COLO829 (cell line): ENCODE measurements at regions not wholly inside any gene's neighbourhood (a gene's known extent, or its start where the extent isn't known, plus 50 kb on each side); places are given as distances from the start of the nearest gene placed in this dataset.
A peak's percentile ranks its signal among the peaks of the same experiment; 100 is the strongest.
"Not testable (repeated sequence)": the region's sequence is repeated elsewhere in the genome, so short reads cannot be mapped to it uniquely, and the experiment has no call there.

Experiments
- DNase-seq: peaks from one replicate; pipeline ENCODE4 v3.0.0; 2012; ENCODE audit warnings: low spot score

- DNase-seq = no peak
Measured at GRCh38 chr6:141057761-141058160, 1075.0 kb upstream of the GJE1 start.

GRCh38 chr6:141056945-141057625 is 1075.6 kb upstream of the GJE1 start:
- no peak for DNase-seq

GRCh38 chr6:141050471-141050870 is 1082.3 kb upstream of the GJE1 start:
- DNase-seq = peak; percentile 2

GRCh38 chr6:141048451-141048850 is 1084.3 kb upstream of the GJE1 start:
- DNase-seq = no peak

GRCh38 chr6:141046496-141046895 is 1086.2 kb upstream of the GJE1 start:
- DNase-seq = not testable (repeated sequence)

GRCh38 chr6:141041596-141042087 is 1091.1 kb upstream of the GJE1 start:
- DNase-seq = no peak

GRCh38 chr6:141035312-141036200 is 1097.2 kb upstream of the GJE1 start:
- no peak for DNase-seq

- DNase-seq = no peak
Measured at GRCh38 chr6:141033101-141033500, 1099.6 kb upstream of the GJE1 start.

GRCh38 chr6:141029908-141030307 is 1102.8 kb upstream of the GJE1 start:
- DNase-seq = no peak

GRCh38 chr6:141028791-141029280 is 1103.9 kb upstream of the GJE1 start:
- DNase-seq = no peak

- no peak for DNase-seq
Measured at GRCh38 chr6:141026504-141026903, 1106.2 kb upstream of the GJE1 start.

GRCh38 chr6:141024526-141024925 is 1108.2 kb upstream of the GJE1 start:
- DNase-seq = no peak

- DNase-seq = no peak
Measured at GRCh38 chr6:141017941-141018340, 1114.8 kb upstream of the GJE1 start.

- DNase-seq = no peak
Measured at GRCh38 chr6:141000917-141001316, 1131.8 kb upstream of the GJE1 start.

GRCh38 chr6:140993515-140993914 is 1139.2 kb upstream of the GJE1 start:
- no peak for DNase-seq

GRCh38 chr6:140992678-140993077 is 1140.0 kb upstream of the GJE1 start:
- no peak for DNase-seq

GRCh38 chr6:140988780-140989179 is 1143.9 kb upstream of the GJE1 start:
- DNase-seq = peak; percentile 50

GRCh38 chr6:140987364-140988155 is 1145.2 kb upstream of the GJE1 start:
- DNase-seq = no peak

GRCh38 chr6:140985679-140986275 is 1146.9 kb upstream of the GJE1 start:
- no peak for DNase-seq

- no peak for DNase-seq
Measured at GRCh38 chr6:140980265-140980887, 1152.3 kb upstream of the GJE1 start.

GRCh38 chr6:140979642-140980091 is 1153.1 kb upstream of the GJE1 start:
- no peak for DNase-seq
